Neuronal stem cell (in vitro differentiated cells): ENCODE measurements at regions not wholly inside any gene's neighbourhood (a gene's known extent, or its start where the extent isn't known, plus 50 kb on each side); places are given as distances from the start of the nearest gene placed in this dataset.

ENCODE experiments used
- DNase-seq: peaks from one replicate; pipeline ENCODE4 v3.0.0-alpha.2; 2013; ENCODE audit warnings: low spot score
- H2AFZ ChIP-seq: one replicate; pipeline ENCODE4 v1.6.1; 2013; ENCODE audit warnings: mild to moderate bottlenecking, low read length, inconsistent platforms
- H2AK5ac ChIP-seq: 2 replicates; pipeline ENCODE4 v1.6.1; 2013; ENCODE audit warnings: low read depth, mild to moderate bottlenecking, inconsistent platforms, low read length, moderate library complexity, mixed read lengths
- H2BK120ac ChIP-seq: 2 replicates; pipeline ENCODE4 v1.6.1; 2013; ENCODE audit warnings: low read depth, mild to moderate bottlenecking, inconsistent platforms, low read length, moderate library complexity, mixed read lengths
- H2BK12ac ChIP-seq: one replicate; pipeline ENCODE4 v1.6.1; 2013; ENCODE audit warnings: low read length, inconsistent platforms
- H2BK15ac ChIP-seq: 2 replicates; pipeline ENCODE4 v1.6.1; 2013; ENCODE audit warnings: mild to moderate bottlenecking, low read length, inconsistent platforms, mixed read lengths
- H2BK5ac ChIP-seq: one replicate; pipeline ENCODE4 v1.6.1; 2013; ENCODE audit warnings: inconsistent platforms, mild to moderate bottlenecking, low read length, moderate library complexity
- H3K14ac ChIP-seq: one replicate; pipeline ENCODE4 v1.6.1; 2013; ENCODE audit warnings: low read length, inconsistent platforms
- H3K18ac ChIP-seq: 2 replicates; pipeline ENCODE4 v1.6.1; 2013; ENCODE audit warnings: low read length, inconsistent platforms
- H3K23ac ChIP-seq: 2 replicates; pipeline ENCODE4 v1.6.1; 2013; ENCODE audit warnings: low read depth, mild to moderate bottlenecking, mixed read lengths, low read length, inconsistent platforms; ENCODE audit not compliant: poor library complexity
- H3K27ac ChIP-seq: replicated peaks from 3 replicates; pipeline ENCODE4 v1.5.1; 2013; ENCODE audit warnings: low read length, inconsistent platforms
- H3K27me3 ChIP-seq, 3 experiments: 2 replicates each; pipeline ENCODE4 v1.6.1; 2013; ENCODE audit warnings: low read length in 3 of 3, mild to moderate bottlenecking in 2 of 3, inconsistent platforms in 1 of 3, low read depth in 1 of 3, mixed read lengths in 1 of 3, moderate library complexity in 1 of 3; ENCODE audit not compliant: control insufficient read depth in 3 of 3, insufficient read depth in 3 of 3
- H3K36me3 ChIP-seq, 2 donors: replicated peaks in 1 of 2; 2 replicates each; pipeline ENCODE4 v1.6.1; 2013; ENCODE audit warnings: low read length in 2 of 2; ENCODE audit not compliant: control insufficient read depth in 2 of 2, insufficient read depth in 2 of 2
- H3K4ac ChIP-seq: 2 replicates; pipeline ENCODE4 v1.6.1; 2013; ENCODE audit warnings: inconsistent platforms, mild to moderate bottlenecking, low read length, moderate library complexity
- H3K4me1 ChIP-seq, 2 donors: 1 replicate in 1 of 2; 2 replicates in 1 of 2; pipeline ENCODE4 v1.6.1; 2013; ENCODE audit warnings: low read length in 2 of 2, low read depth in 1 of 2; ENCODE audit not compliant: control insufficient read depth in 2 of 2, insufficient read depth in 1 of 2
- H3K4me2 ChIP-seq: one replicate; pipeline ENCODE4 v1.6.1; 2013; ENCODE audit warnings: mild to moderate bottlenecking, low read length, inconsistent platforms; ENCODE audit not compliant: insufficient read depth, poor library complexity, severe bottlenecking
- H3K4me3 ChIP-seq, 2 donors: 2 replicates each; pipeline ENCODE4 v1.5.1; 2013; ENCODE audit warnings: low read length in 2 of 2, mild to moderate bottlenecking in 2 of 2, inconsistent platforms in 1 of 2, moderate library complexity in 1 of 2
- H3K79me1 ChIP-seq: one replicate; pipeline ENCODE4 v1.6.1; 2013; ENCODE audit warnings: low read depth, mild to moderate bottlenecking, inconsistent platforms, low read length, moderate library complexity
- H3K9ac ChIP-seq: one replicate; pipeline ENCODE4 v1.6.1; 2013; ENCODE audit warnings: mild to moderate bottlenecking, low read depth, low read length, inconsistent platforms; ENCODE audit not compliant: poor library complexity
- H3K9me3 ChIP-seq, 2 donors: replicated peaks in 1 of 2; 2 replicates each; pipeline versions ENCODE3 to v1.6.1; 2013; ENCODE audit warnings: low read length in 2 of 2, mild to moderate bottlenecking in 2 of 2, inconsistent platforms in 1 of 2, low read depth in 1 of 2, mixed read lengths in 1 of 2, moderate library complexity in 1 of 2; ENCODE audit not compliant: control insufficient read depth in 2 of 2, insufficient read depth in 1 of 2
- H4K8ac ChIP-seq: one replicate; pipeline ENCODE4 v1.6.1; 2013; ENCODE audit warnings: low read depth, mild to moderate bottlenecking, inconsistent platforms, low read length, moderate library complexity
- H4K91ac ChIP-seq: one replicate; pipeline ENCODE4 v1.6.1; 2013; ENCODE audit warnings: low read length, low read depth, mild to moderate bottlenecking, inconsistent platforms; ENCODE audit not compliant: poor library complexity
- WGBS, 2 donors: extraction: QIAGEN DNeasy Blood & Tissue Kit; methylation state at CpG; one replicate each; pipeline ENCODE4 v1.1.7; 2013; ENCODE audit warnings: missing lambda C conversion rate in 2 of 2, mixed read lengths in 1 of 2; ENCODE audit not compliant: insufficient read length in 2 of 2, insufficient replicate concordance in 1 of 2; ENCODE audit errors: extremely low coverage in 2 of 2; 5-methylcytosine and 5-hydroxymethylcytosine counted together

- Histone ChIP-seq H2BK12ac (no peak overlapping the region), H3K18ac (no peak overlapping the region), H2AK5ac (no peak overlapping the region), H3K4me3 (no peak overlapping the region), H2BK15ac (no peak overlapping the region), H3K27ac (no peak overlapping the region), H3K27me3 (no peaks in the 10 kb centered on the region), H3K4me2 (no peak overlapping the region), H3K9me3 (no peaks in the 10 kb centered on the region), H3K36me3 (no peaks in the 10 kb centered on the region), H3K79me1 (no peaks in the 10 kb centered on the region), H3K4ac (no peak overlapping the region), H2BK5ac (no peak overlapping the region), H3K14ac (no peak overlapping the region), H2BK120ac (no peak overlapping the region), H3K23ac (no peak overlapping the region), H3K9ac (no peak overlapping the region), H4K8ac (no peak overlapping the region), H4K91ac (no peak overlapping the region), H2AFZ (no peak overlapping the region), H3K4me1 (no peaks in the 10 kb centered on the region)
- no peak for DNase-seq
- no CpG with 5 or more reads among the region's 3 CpGs for WGBS, 2 donors
Observed at GRCh38 chr13:90995001-90995400, 352.5 kb upstream of the MIR17HG start.

GRCh38 chr13:90995614-90996013 is 351.9 kb upstream of the MIR17HG start:
- no peaks in the 10 kb centered on the region for H3K9me3 ChIP-seq
- H2AK5ac ChIP-seq, result no peak overlapping the region
- DNase-seq, result no peak
- no peak overlapping the region for H2BK120ac ChIP-seq
- no peak overlapping the region for H3K14ac ChIP-seq
- no peak overlapping the region for H4K8ac ChIP-seq
- H2BK15ac ChIP-seq, result no peak overlapping the region
- H3K4me2 ChIP-seq, result no peak overlapping the region
- H3K79me1 ChIP-seq, result no peaks in the 10 kb centered on the region
- no peak overlapping the region for H4K91ac ChIP-seq
- H2BK12ac ChIP-seq, result no peak overlapping the region
- no peak overlapping the region for H3K4me3 ChIP-seq
- no CpG with 5 or more reads among the region's 4 CpGs for WGBS, 2 donors
- H2AFZ ChIP-seq, result no peak overlapping the region
- no peak overlapping the region for H3K4ac ChIP-seq
- H3K27ac ChIP-seq, result no peak overlapping the region
- no peak overlapping the region for H2BK5ac ChIP-seq
- no peak overlapping the region for H3K18ac ChIP-seq
- no peak overlapping the region for H3K23ac ChIP-seq
- no peak overlapping the region for H3K9ac ChIP-seq
- no peaks in the 10 kb centered on the region for H3K4me1 ChIP-seq
- H3K36me3 ChIP-seq, result no peaks in the 10 kb centered on the region
- H3K27me3 ChIP-seq, result no peaks in the 10 kb centered on the region

GRCh38 chr13:90997951-90998350 is 349.5 kb upstream of the MIR17HG start:
- Histone ChIP-seq H3K14ac (no peak overlapping the region), H2AK5ac (no peak overlapping the region), H2BK5ac (no peak overlapping the region), H3K4me3 (no peak overlapping the region), H3K18ac (no peak overlapping the region), H3K4ac (no peak overlapping the region), H2BK120ac (no peak overlapping the region), H4K91ac (no peak overlapping the region), H3K79me1 (no peaks in the 10 kb centered on the region), H4K8ac (no peak overlapping the region), H2AFZ (no peak overlapping the region), H2BK12ac (no peak overlapping the region), H3K36me3 (no peaks in the 10 kb centered on the region), H3K27me3 (no peaks in the 10 kb centered on the region), H2BK15ac (no peak overlapping the region), H3K27ac (no peak overlapping the region), H3K23ac (no peak overlapping the region), H3K4me1 (no peaks in the 10 kb centered on the region), H3K4me2 (no peak overlapping the region), H3K9me3 (no peaks in the 10 kb centered on the region), H3K9ac (no peak overlapping the region)
- no peak for DNase-seq
- WGBS, 2 donors, result no CpG with 5 or more reads among the region's 1 CpG

- H3K27me3 ChIP-seq, result no peaks in the 10 kb centered on the region
- H2BK12ac ChIP-seq, result no peak overlapping the region
- no peak overlapping the region for H2AK5ac ChIP-seq
- H3K4me1 ChIP-seq, result no peaks in the 10 kb centered on the region
- no peak overlapping the region for H2BK5ac ChIP-seq
- no peak overlapping the region for H4K8ac ChIP-seq
- H3K18ac ChIP-seq, result no peak overlapping the region
- H3K27ac ChIP-seq, result no peak overlapping the region
- H2BK15ac ChIP-seq, result no peak overlapping the region
- H3K4ac ChIP-seq, result no peak overlapping the region
- H3K9ac ChIP-seq, result no peak overlapping the region
- H3K14ac ChIP-seq, result no peak overlapping the region
- no peak overlapping the region for H4K91ac ChIP-seq
- no peak overlapping the region for H3K4me2 ChIP-seq
- DNase-seq, result no peak
- no peaks in the 10 kb centered on the region for H3K9me3 ChIP-seq
- H3K23ac ChIP-seq, result no peak overlapping the region
- H3K79me1 ChIP-seq, result no peaks in the 10 kb centered on the region
- no peak overlapping the region for H2AFZ ChIP-seq
- H2BK120ac ChIP-seq, result no peak overlapping the region
- no peak overlapping the region for H3K4me3 ChIP-seq
- no peaks in the 10 kb centered on the region for H3K36me3 ChIP-seq
Observed at GRCh38 chr13:90999401-90999800, 348.1 kb upstream of the MIR17HG start.
